Esophagus muscularis mucosa (tissue), 4 donors: ENCODE measurements at regions not wholly inside any gene's neighbourhood (a gene's known extent, or its start where the extent isn't known, plus 50 kb on each side); places are given as distances from the start of the nearest gene placed in this dataset.

ENCODE experiments used
- DNase-seq: peaks from one replicate; pipeline ENCODE4 v3.0.0-alpha.2; 2017; ENCODE audit errors: extremely low spot score
- H3K27ac ChIP-seq, 4 donors: fragments of 200-600 bp; sonication (generic); replicated peaks in 1 of 4; 1 replicate in 3 of 4; 2 replicates in 1 of 4; pipeline ENCODE4 v1.5.1; 2016 to 2019; ENCODE audit warnings: mild to moderate bottlenecking in 1 of 4
- H3K27me3 ChIP-seq, 4 donors: fragments of 200-600 bp; sonication (generic); one replicate each; pipeline versions ENCODE4 v1.5.1 to v1.6.0; 2016 to 2019
- H3K36me3 ChIP-seq, 4 donors: fragments of 200-600 bp; sonication (generic); one replicate each; pipeline ENCODE4 v1.5.1; 2016 to 2019
- H3K4me1 ChIP-seq, 4 donors: fragments of 200-600 bp; sonication (generic); one replicate each; pipeline ENCODE4 v1.5.1; 2016 to 2019
- H3K4me3 ChIP-seq, 4 donors: fragments of 200-600 bp; sonication (generic); 1 replicate in 2 of 4; 2 replicates in 2 of 4; pipeline ENCODE4 v1.5.1; 2016 to 2019; ENCODE audit warnings: mild to moderate bottlenecking in 4 of 4, moderate library complexity in 1 of 4
- H3K9me3 ChIP-seq, 4 donors: fragments of 200-600 bp; sonication (generic); 1 replicate in 3 of 4; 2 replicates in 1 of 4; pipeline ENCODE4 v1.5.1; 2016 to 2019
- CTCF ChIP-seq, 3 experiments: fragments of 200-600 bp in 2 of 3; fragments of 450-650 bp in 1 of 3; sonication (generic) in 2 of 3; IDR thresholded peaks; one replicate each; pipeline ENCODE4 v1.5.1; 2017 to 2019; ENCODE audit warnings: antibody characterized with exemption in 3 of 3, mild to moderate bottlenecking in 2 of 3, moderate library complexity in 1 of 3
- EP300 ChIP-seq: sonication (generic); formaldehyde crosslinking; IDR thresholded peaks from one replicate; pipeline ENCODE4 v1.6.1; 2017; ENCODE audit warnings: antibody characterized with exemption
- POLR2A ChIP-seq: fragments of 450-650 bp; IDR thresholded peaks from one replicate; pipeline ENCODE4 v1.6.1; 2017; ENCODE audit warnings: antibody characterized with exemption, moderate library complexity, mild to moderate bottlenecking, low read depth
- POLR2AphosphoS5 ChIP-seq, 2 donors: sonication (generic); formaldehyde crosslinking; IDR thresholded peaks; one replicate each; pipeline ENCODE4 v1.6.1; 2017; ENCODE audit warnings: antibody characterized with exemption in 2 of 2
- WGBS: methylation state at CpG from one replicate; pipeline ENCODE4 v1.1.5; 2018; 5-methylcytosine and 5-hydroxymethylcytosine counted together
- intact Hi-C: fragments of 100-400 bp; cut with DNase I; formaldehyde crosslinking; loops from one replicate; pipeline ENCODE4 v1.15.1; 2023

- no peak for DNase-seq
Measured at GRCh38 chr11:23257556-23257955, 397.3 kb upstream of the CCDC179 start.

GRCh38 chr11:23263466-23263865, 403.2 kb upstream of the CCDC179 start:
- peaks cover 0 to 4% (median 0%) of the 10 kb centered on the region in 4 donors for H3K4me1 ChIP-seq

More at GRCh38 chr11:23257556-23257955, 397.3 kb upstream of the CCDC179 start:
- Histone ChIP-seq H3K4me3 (no peak overlapping the region), H3K27me3 (no peaks in the 10 kb centered on the region), H3K9me3 (no peaks in the 10 kb centered on the region), H3K4me1 (no peaks in the 10 kb centered on the region), H3K27ac (no peak overlapping the region), H3K36me3 (no peaks in the 10 kb centered on the region)
- intact Hi-C loops: no loop called here
- TF ChIP-seq POLR2AphosphoS5 (IDR thresholded peaks at IDR 0.05): no peak
- TF ChIP-seq EP300: no peak
- no peak for TF ChIP-seq POLR2A
- TF ChIP-seq CTCF (IDR thresholded peaks at IDR 0.05): no peak

GRCh38 chr11:23272095-23272494, 411.8 kb upstream of the CCDC179 start:
- TF ChIP-seq CTCF (IDR thresholded peaks at IDR 0.05) (no peak), POLR2A (no peak), POLR2AphosphoS5 (IDR thresholded peaks at IDR 0.05) (no peak), EP300 (no peak)
- Histone ChIP-seq H3K27ac (no peak overlapping the region), H3K4me1 (no peaks in the 10 kb centered on the region), H3K9me3 (no peaks in the 10 kb centered on the region), H3K36me3 (no peaks in the 10 kb centered on the region), H3K27me3 (no peaks in the 10 kb centered on the region), H3K4me3 (no peak overlapping the region)
- no peak for DNase-seq
- intact Hi-C loops: no loop called here

More at GRCh38 chr11:23263466-23263865, 403.2 kb upstream of the CCDC179 start:
- no peak for DNase-seq
- H3K4me3 ChIP-seq: no peak overlapping the region
- no peaks in the 10 kb centered on the region for H3K27me3 ChIP-seq
- H3K27ac ChIP-seq: no peak overlapping the region
- no peak for TF ChIP-seq POLR2A
- TF ChIP-seq EP300: no peak
- TF ChIP-seq POLR2AphosphoS5 (IDR thresholded peaks at IDR 0.05): no peak
- no peak for TF ChIP-seq CTCF (IDR thresholded peaks at IDR 0.05)
- no peaks in the 10 kb centered on the region for H3K36me3 ChIP-seq
- no peaks in the 10 kb centered on the region for H3K9me3 ChIP-seq
- intact Hi-C loops: no loop called here

- Histone ChIP-seq H3K4me3 (no peak overlapping the region), H3K9me3 (no peaks in the 10 kb centered on the region), H3K4me1 (no peaks in the 10 kb centered on the region), H3K36me3 (no peaks in the 10 kb centered on the region), H3K27ac (no peak overlapping the region), H3K27me3 (no peaks in the 10 kb centered on the region)
- no peak for TF ChIP-seq EP300
- no peak for TF ChIP-seq POLR2AphosphoS5 (IDR thresholded peaks at IDR 0.05)
- no peak for TF ChIP-seq POLR2A
- WGBS: 92% methylated on average over 4 of the region's 4 CpGs
- no peak for DNase-seq
- intact Hi-C loops: no loop called here
Measured at GRCh38 chr11:23278121-23278520, 417.8 kb upstream of the CCDC179 start.

- Histone ChIP-seq H3K9me3 (no peaks in the 10 kb centered on the region), H3K27ac (no peak overlapping the region), H3K4me1 (no peaks in the 10 kb centered on the region), H3K27me3 (no peaks in the 10 kb centered on the region), H3K4me3 (no peak overlapping the region), H3K36me3 (no peaks in the 10 kb centered on the region)
- DNase-seq: no peak
- intact Hi-C loops: no loop called here
- no peak for TF ChIP-seq CTCF (IDR thresholded peaks at IDR 0.05)
- 94% methylated on average over 2 of the region's 2 CpGs for WGBS
Measured at GRCh38 chr11:23280088-23280487, 419.8 kb upstream of the CCDC179 start.
